HG03039 (cell line): ENCODE measurements at regions not wholly inside any gene's neighbourhood (a gene's known extent, or its start where the extent isn't known, plus 50 kb on each side); places are given as distances from the start of the nearest gene placed in this dataset.

Experiments used
- ATAC-seq: cut with Tn5 transposase; IDR thresholded peaks from one replicate; pipeline ENCODE4 v1.9.1; 2021; ENCODE audit warnings: mild to moderate bottlenecking, moderate library complexity; ENCODE audit not compliant: unreplicated experiment

GRCh38 chr2:207235621-207236020 is 69.9 kb upstream of the KLF7 start:
- ATAC-seq = no peak

GRCh38 chr2:207236156-207236935 is 70.6 kb upstream of the KLF7 start:
- no peak for ATAC-seq

GRCh38 chr2:207238831-207239701 is 73.3 kb upstream of the KLF7 start:
- no peak for ATAC-seq

GRCh38 chr2:207239754-207240494 is 74.2 kb upstream of the KLF7 start:
- ATAC-seq = no peak

- no peak for ATAC-seq
Observed at GRCh38 chr2:207240649-207241048, 74.9 kb upstream of the KLF7 start.

- no peak for ATAC-seq
Observed at GRCh38 chr2:207241198-207241597, 75.5 kb upstream of the KLF7 start.

GRCh38 chr2:207243601-207244000 is 77.9 kb upstream of the KLF7 start:
- no peak for ATAC-seq

GRCh38 chr2:207244971-207245925 is 79.5 kb upstream of the KLF7 start:
- ATAC-seq = no peak

GRCh38 chr2:207248702-207249377 is 83.1 kb upstream of the KLF7 start:
- no peak for ATAC-seq

GRCh38 chr2:207251022-207251421 is 85.3 kb upstream of the KLF7 start:
- ATAC-seq = no peak

GRCh38 chr2:207251573-207252192 is 85.9 kb upstream of the KLF7 start:
- no peak for ATAC-seq

GRCh38 chr2:207252416-207252815 is 86.7 kb upstream of the KLF7 start:
- ATAC-seq = no peak

GRCh38 chr2:207252979-207253645 is 87.4 kb upstream of the KLF7 start:
- ATAC-seq = no peak

GRCh38 chr2:207253666-207254345 is 88.1 kb upstream of the KLF7 start:
- no peak for ATAC-seq

- ATAC-seq = no peak
Observed at GRCh38 chr2:207254591-207255464, 89.1 kb upstream of the KLF7 start.

GRCh38 chr2:207255565-207256470 is 90.1 kb upstream of the KLF7 start:
- ATAC-seq = no peak
